T-helper 1 cell (primary cell): ENCODE measurements at regions not wholly inside any gene's neighbourhood (a gene's known extent, or its start where the extent isn't known, plus 50 kb on each side); places are given as distances from the start of the nearest gene placed in this dataset.
"Not testable (repeated sequence)": the region's sequence is repeated elsewhere in the genome, so short reads cannot be mapped to it uniquely, and the experiment has no call there.

Experiments used
- DNase-seq, 5 donors: peaks; one replicate each; pipeline ENCODE4 v3.0.0-alpha.2; 2012 to 2020

DNA sequence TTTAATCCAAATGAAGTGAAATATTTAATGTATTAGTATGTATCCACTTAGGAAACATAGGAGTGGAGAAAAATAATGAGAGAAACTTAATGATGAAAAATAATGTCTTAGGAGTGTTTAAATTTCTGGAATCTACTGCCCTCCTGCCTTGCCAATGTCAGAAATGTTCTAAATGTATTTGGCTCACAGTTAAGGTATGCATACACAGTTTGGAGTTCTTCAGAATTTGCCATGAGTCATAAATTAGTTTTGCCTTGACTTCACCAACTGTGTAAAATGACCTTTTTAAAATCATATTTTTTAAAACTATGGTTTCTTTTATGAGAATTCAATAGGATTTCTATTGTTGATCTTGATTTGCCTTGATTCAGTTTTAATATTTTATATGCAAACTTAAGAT, 191.7 kb upstream of the HSF2 start:
- DNase-seq = no peak

DNA sequence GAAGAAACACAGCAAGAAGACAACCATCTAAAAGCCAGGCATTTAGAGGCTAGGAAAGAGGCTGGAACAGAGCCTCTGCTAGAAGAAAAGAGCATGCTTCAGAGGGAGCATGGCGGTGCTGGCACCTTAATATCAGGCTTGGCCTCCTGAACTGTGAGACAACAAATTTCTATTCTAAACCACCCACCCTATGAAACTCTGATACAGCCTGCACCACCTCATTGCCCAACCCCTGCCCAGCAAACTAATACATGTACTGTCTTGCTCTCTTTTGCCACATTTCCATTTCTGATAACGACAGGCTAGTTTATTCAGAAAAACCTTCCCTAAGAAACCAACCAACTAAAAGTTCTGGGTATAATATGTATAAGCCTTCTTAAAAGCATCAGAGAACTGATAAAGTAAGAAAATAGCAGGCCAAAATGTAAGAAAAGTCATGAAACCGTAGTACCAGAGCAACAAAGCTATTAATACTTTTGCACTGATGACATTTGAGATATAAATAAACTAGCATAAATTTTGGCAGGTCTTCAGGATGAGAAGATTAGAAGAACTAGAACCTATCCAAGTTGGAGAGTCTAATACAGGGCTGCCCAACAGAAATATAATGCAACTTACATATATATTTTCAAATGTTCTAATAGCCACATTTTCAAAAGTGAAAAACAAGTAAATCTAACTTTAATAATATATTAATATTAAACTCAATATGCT, 184.7 kb upstream of the HSF2 start:
- DNase-seq = no peak

DNA sequence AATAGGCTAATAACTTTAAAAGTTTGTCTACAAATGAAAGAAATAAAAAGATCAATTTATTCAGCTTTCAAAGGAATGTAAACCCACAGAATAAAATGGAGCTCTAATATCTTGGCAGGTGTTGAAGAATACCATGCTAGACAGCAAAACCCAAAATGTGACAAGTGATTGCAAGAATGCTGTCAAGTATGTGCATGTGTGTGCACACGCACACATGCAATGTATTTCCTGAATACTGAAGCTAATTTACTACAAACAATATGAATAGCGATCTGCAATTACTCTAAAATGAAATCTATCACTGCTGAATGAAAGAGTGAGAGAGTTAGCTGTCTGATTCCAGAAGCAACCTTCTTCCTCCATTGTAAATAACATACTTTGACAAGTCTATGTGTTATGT, 179.2 kb upstream of the HSF2 start:
- no peak for DNase-seq

DNA sequence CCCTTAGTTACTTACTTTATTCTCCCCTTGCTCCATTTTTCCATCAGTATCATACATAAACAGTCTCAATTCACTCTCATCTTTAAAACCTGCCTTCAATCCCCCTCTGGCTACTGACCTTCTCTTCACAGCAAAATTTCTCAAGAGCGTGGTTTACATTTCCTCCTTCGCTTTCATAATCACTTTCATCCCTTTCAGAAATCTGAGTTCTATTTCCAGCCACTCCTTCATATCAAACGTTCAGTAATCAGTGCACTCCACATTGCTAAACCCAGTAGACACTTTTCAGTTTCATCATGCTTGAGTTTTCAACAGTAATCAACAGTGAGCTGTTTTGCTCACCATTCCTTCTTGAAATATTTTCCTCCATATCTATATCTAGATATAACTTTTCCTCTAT, 176.7 kb upstream of the HSF2 start:
- DNase-seq = no peak

DNA sequence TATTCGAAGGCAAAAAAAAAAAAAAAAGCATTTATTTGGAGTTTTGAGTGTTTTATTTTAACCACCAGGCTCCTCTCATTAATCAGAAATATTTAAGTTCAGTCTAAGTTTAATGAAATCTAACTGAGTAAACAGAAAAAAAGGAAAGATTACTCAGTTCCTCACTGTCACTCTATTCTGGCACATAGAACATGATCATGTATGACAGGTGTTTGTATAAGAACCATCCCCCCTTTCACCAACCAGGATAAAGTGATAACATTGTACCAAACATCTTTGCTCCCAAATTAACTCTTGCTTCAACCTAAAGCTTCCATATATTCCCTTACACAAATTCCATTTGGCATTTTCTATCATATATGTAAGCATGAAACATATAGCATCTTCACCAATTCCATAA, 176.2 kb upstream of the HSF2 start:
- DNase-seq = no peak

DNA sequence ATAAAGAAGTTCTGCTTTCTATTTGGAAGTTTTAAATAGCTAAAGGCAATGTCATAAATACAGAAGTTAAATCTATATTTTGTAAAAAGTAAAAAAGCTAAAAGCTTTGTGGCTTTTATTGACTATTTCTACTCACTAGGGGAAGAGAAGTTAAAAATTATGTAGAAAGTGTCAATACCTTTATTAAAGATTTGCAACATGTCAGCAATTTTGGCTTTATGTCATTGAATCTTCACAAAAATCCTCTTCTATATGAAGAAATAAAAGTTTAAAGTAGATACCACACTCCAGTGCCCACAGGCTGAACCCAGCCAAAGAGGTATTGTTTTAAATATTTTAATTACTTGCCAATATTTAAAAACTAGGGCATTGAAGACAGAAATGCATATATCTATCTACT, 160.6 kb upstream of the HSF2 start:
- DNase-seq = no peak

DNA sequence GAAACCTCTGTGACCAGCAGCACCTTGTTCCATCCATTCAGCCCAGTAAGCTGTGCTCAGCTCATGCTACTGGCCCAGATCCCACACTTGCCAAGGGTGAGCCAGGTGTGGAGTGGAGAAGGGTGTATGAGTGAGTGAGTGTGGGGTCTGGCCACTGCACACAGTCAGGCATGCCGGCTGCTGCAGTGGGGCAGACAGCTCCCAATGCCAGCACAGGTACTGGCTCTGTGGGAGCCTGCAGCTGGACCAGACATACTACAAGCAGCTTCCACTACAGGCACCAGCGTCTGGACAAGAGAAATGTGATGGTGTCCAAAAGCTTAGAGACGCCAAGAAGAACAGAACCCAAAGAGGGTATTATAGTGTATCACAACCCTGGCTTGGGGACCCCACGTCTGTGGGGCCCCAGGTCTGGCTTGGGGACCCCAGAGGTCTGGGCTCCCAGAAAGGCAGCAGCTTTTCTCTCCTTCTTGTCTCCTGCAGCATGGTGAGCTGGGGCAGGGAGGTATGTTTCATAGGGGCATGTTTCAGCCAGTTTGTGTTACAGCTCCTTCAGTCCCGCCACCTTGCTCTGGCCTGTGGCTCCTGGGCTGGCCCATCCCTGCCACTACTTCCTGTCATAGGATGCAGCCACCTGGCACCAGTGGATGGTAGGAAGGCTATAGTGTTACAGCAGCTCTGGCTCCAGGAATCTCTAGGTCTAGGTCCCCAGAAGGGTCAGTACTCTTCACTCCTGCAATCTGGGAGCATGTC, 152.4 kb upstream of the HSF2 start:
- no peak for DNase-seq

DNA sequence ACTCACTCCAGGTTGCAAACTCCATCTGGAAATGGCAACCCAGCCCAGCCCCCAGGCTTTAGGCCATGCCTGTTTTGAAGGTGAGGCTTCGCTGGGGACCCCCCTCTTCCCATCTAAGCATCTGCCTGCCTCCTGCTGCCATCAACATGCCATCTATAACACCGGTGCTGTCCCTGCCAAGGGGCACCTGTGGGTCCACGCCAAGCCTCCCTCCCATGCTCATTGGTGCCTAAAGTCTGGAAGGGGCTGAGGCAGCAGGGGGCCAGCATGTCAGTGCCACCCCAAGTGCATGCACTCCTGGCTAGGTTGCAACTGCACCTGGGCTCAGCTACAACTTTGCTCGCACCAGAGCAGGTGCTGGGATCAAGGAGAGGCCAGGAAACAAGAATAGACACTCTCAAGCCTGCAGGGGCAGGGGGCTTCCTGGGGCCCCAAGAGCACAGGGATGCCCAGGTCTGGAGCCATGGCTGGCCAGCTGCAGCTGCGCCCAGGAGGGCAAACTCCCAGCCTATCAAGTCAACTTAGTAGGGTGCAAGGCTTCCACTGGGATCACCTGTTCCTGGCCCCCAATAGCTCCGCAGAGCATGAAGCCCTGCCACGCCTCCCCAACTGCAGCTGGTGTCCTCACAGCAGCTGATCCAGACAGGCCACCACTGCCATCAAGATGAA, 151.3 kb upstream of the HSF2 start:
- no peak for DNase-seq

DNA sequence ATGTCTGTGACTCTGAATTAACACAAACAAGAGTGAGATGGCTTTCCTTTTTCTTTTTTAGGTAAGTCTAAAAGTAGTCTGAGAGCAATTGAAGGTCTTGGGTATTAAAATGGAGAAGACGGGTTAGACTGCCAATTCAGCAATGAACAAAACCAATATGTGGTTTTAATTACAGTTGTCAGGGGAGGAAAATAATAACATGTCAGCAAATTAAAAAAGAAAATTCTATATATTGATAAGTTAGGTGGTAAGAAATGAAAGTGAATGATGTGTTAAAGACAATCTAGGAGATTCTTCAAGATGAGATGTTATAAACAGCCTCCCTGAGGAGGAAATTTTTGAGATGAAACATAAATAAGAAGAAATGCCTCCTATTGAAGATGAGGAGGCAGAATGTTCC, 150.6 kb upstream of the HSF2 start:
- no peak for DNase-seq

DNA sequence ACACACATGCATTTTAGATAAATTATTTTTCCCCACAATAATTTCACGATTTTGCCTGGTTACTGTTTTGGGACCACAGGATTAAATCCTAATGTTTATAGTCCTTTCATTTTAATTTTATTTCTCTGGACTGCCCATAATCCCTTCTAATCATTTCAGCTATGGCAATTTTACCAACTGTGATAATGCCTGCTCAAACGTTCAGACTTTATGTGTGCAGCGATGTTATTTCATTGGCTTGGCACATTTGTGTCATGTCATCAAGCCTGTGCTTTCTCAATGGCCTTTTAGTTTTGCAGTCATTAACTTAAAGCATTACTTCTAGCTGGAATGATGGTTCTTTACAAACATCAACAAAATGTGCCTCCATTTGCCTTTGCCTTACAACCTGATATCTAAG, 140.6 kb upstream of the HSF2 start:
- no peak for DNase-seq

DNA sequence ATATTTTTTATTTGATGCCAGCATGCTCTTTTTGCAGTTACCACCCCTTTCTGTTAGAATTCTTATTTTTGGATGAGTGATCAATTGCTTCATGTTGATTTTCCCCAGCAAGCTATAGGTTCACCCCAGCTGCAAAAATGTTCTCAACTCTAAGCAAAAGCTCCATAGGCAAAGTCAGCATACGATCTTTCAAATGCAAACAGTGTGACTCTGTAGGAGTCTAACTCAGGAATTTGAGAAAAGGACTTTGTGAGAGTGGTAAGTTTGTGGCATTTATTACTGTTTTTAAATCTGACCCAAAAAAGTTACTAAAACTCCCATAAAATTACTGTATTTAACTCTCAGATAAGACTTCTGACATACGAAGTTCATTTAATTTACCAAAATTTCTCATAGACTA, 134.9 kb upstream of the HSF2 start:
- DNase-seq = no peak

DNA sequence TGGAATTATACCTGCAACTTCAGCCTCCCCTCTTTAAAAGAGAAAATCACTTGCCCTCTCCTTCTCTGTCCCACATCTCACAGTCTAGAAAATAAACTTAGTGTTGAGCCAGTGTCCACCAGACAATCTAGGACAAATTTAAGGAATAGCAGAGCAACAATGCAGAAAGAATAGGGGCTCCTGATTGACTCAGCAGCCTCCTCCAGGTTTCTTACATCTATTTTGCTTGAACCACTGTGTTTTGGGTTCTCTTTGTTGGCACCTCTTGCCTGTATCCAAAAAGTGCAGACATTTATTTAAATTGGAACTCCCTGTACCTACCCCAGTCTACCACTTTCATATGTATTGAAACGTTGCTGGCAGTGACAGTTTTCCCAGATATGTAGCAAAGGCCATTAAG, 133.7 kb upstream of the HSF2 start:
- no peak for DNase-seq

DNA sequence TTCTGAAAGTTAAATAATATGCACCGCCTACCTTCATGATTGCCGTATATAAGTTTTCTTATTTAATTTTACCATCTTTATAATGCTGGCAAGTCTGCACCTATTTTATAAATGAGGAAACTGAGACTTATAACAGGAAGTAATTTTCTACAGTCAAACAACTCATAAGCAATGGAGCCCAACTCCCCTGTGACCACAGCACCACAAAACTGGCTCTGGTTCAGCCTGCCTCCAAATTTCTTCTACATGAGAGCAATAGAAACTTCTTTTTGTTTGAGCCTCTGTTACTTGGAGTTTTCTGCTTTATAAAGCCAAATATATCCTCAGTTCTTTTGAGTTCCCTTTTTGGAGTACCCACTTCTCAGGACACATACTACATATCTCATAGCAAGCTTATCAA, 131.1 kb upstream of the HSF2 start:
- no peak for DNase-seq

DNA sequence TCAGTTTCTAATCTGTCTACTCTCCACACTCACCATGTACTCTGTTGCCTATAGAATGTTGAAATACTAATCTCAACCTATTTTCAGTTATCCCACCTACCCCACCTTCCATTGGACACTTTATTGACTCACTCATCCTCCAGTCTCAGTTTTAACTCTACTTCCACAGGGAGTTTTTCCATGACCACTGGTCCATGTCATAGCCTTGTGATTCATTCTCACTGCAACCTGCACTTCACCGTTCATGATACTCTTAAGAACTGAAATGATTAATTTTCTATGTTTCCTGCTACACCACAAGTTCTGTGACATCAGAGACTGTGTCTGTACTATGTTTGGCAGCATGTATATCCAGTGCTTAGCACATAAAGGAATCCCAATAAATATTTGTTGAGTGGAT, 122.8 kb upstream of the HSF2 start:
- DNase-seq = no peak

DNA sequence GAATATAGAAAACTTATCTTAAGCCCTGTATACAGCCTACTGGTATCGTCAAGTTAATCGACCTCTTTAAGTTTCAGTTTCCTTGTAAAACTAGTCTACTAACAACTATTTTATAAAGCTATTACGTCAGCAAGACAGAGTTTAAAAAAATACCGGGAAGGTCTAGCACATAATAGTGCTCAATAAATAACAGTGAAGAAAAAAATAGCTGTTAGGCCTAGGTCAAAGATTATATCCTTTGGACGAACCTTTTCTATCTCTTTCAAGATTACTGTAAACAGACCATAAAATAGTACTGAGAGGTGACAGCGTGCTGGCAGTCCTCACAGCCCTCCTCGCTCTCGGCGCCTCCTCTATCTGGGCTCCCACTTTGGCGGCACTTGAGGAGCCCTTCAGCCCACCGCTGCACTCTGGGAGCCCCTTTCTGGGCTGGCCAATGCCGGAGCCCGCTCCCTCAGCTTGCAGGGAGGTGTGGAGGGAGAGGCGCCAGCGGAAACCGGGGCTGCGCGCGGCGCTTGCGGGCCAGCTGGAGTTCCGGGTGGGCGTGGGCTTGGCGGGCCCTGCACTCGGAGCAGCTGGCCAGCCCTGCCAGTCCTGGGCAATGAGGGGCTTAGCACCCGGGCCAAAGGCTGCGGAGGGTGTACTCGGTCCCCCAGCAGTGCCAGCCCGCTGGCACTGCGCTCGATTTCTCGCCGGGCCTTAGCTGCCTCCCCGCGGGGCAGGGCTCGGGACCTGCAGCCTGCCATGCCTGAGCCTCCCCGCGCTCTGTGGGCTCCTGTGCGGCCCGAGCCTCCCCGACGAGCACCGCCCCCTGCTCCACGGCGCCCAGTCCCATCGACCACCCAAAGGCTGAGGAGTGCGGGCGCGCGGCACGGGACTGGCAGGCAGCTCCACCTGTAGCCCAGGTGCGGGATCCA, 119.1 kb upstream of the HSF2 start:
- DNase-seq = not testable (repeated sequence)

DNA sequence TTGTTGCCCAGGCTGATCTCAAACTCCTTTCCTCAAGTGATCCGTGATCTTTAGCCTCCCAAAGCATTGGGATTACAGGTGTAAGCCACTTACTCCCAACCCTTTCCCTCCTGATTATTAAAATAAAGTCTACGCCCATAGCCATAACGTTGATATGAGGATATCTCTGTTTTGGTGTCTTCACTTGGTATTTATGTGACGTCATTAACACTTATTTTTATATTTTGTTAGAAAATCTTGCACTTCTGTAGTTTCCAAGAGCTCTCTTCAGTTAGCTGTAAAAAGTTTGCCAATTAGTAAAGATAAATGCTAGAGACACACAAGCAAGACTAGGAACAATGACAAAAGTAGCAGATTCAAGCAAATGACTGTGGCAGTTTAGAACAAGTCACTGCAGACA, 115.6 kb upstream of the HSF2 start:
- DNase-seq = no peak

DNA sequence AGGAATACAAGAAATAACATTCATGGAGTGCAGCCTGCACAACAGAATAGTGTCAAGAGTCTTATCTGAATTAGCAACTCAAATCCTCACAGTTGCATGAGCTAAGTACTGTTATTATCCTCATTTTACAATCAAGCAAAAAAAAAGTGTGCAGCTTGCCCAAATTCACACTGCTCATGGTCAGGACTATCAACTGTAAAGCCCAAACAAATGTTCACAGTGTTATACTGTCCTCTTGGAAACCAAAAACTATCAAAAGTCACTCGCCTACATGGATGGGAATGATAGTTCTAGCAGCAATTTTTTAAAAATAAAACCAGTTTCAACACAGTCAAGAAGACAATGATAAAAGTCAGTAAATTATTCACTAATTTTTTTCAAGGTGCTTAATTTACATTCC, 114.6 kb upstream of the HSF2 start:
- no peak for DNase-seq

DNA sequence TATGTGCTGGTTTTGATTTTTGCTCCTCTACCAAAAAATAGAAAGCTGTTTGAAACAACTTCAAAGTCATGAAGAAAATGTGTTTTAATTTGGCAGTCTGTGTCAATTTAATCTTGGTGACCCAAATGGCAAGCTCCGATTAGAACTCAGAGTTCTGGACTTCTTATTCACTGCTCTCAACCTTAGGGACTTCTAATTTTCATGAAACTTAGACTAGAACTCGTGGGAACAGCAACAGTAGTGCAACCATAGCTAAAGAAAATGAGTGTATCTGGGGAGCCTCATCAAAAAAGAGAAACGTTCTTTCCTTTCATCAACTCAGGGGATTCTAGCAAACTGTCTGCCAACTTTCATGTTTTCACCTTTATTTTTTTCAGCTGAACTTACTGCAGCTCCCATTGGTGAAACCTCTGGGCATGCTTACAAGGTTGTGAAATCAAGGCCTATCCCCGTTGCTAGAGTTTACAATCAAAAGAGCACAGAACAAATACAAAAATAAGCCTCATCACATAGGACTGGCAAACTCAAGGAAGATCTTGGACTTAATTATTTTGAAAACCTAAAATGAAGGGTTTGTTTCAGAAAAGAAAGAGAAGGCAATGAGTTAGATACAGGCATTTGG, 114.0 kb upstream of the HSF2 start:
- DNase-seq = no peak

DNA sequence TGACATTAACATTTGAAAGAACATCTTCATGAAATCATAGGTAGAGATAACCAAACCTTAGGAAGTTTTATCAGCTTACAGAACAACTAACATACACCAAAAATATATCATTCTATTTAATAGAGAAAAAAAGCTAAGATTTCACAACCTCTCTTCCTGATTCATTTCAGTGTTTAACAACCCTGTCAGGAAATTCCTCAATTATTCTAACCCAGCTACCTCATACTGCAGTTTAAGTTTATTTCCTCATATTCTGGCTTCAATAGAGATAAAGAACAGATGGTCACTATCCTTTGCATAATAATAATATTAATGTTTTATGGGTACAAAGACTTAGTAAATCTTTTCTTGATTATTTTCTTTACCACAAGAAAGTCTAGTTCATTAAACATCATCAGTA, 112.9 kb upstream of the HSF2 start:
- no peak for DNase-seq

DNA sequence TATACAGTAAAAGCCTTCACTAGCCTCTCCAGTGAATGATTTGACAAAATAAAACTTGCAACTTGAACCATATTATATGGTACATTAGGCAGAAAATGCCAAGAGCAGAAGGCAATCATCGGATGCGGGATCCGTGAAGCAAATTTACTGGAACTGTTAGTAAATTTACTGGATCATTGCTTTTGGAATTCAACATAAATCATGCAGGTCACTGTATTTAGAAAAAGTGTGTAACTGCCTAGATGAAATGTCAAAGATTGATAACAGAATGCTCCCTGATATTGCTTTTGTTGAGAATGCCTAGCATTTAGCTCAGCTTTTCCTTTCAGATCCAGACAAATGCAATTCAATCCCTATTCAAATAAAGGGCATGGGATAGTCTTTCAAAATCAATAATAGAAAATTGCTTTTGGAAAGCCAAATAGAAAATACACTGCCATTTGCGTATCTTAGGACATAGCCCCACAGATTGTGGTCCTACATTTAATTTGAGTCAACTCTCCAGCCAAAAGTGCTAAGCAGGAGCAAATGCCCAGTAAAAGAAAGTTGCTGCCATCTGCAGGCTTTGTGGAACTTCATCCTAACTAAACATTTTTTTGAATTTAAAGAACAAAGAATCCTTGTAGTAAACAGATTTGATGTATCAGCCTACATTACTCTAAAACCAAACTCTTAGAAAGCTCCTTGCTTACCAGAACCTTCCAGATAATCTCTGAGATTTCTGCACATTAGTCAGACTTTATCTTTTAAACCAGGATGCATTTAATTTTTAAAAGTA, 109.5 kb upstream of the HSF2 start:
- DNase-seq = no peak

DNA sequence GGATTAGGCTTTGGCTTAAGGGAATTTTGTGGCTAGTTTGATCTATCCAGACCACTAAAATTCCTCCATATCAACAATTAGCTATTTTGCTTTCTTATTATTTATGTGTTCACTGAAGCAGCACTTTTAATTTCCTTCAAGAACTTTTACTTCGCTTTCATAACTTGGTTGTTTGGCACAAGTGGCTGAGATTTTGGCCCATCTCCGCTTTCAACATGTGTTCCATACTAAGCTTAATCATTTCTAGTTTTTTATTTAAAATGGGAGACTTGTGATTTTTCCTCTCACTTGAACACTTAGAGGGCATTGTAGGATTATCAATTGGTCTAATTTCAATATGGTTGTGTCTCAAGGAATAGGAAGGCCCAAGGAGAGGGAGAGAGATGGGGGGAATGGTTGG, 102.4 kb upstream of the HSF2 start:
- no peak for DNase-seq

DNA sequence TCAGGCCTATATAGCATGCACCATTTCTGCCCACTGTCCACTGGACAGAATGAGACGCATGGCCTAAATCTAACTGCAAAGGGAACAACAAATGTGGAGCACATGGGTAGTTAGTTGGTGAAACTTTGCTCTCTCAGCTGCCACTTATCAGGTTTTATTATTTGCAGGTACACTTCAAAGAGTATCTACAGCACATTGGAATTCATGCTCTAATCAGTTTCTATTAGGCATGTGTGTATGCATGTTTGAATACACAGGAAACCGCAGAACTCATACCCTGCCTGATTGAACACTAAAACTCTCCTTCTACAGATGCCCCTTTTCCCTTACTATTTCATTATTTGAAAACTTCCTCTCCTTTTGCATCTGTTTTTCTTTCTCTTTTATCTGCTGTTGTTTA, 97.4 kb upstream of the HSF2 start:
- DNase-seq = no peak
